ENCODE measurements at regions not wholly inside any gene's neighbourhood (a gene's known extent, or its start where the extent isn't known, plus 50 kb on each side); places are given as distances from the start of the nearest gene placed in this dataset.

GRCh38 chr15:47506329-47507100 is 210.8 kb upstream of the SEMA6D start:
- Histone ChIP-seq H3K79me1 (ENCODE audit: low read depth, low read length) (no peaks in the 10 kb centered on the region), H3K9me3 (ENCODE audit: insufficient read depth in 2 of 2, low read depth in 1 of 2, low read length in 1 of 2) (peaks cover 0 to 3% of the 10 kb centered on the region in 2 experiments; a peak in 1 of 4 replicates), H3K23ac (ENCODE audit: insufficient read length) (no peak overlapping the region), H2BK5ac (ENCODE audit: low read depth, low read length) (no peak overlapping the region), H4K20me1 (replicated peaks in 1 of 2; ENCODE audit: control insufficient read depth in 1 of 2, insufficient read depth in 2 of 2, low read length in 2 of 2) (no peaks in the 10 kb centered on the region), H2BK15ac (ENCODE audit: low read length) (no peak overlapping the region), H3K56ac (replicated peaks; ENCODE audit: insufficient read length, low read depth, low read length) (no peak overlapping the region), H3K14ac (ENCODE audit: insufficient read length) (no peak overlapping the region), H4K5ac (ENCODE audit: insufficient read length, low read depth, low read length) (no peak overlapping the region), H3K18ac (ENCODE audit: extremely low read depth, low read length) (no peak overlapping the region), H2AFZ (ENCODE audit: low read length) (no peak overlapping the region), H2BK120ac (replicated peaks; ENCODE audit: low read depth, low read length) (no peak overlapping the region), H3K4ac (replicated peaks; ENCODE audit: insufficient read length, low read depth, low read length) (no peak overlapping the region), H3K79me2 (ENCODE audit: control insufficient read depth in 1 of 2, insufficient read depth in 2 of 2, low read length in 2 of 2) (no peaks in the 10 kb centered on the region), H3K27me3 (replicated peaks in 1 of 4; ENCODE audit: control insufficient read depth in 3 of 4, extremely low read depth in 1 of 4, insufficient read depth in 3 of 4, low read length in 3 of 4) (no peaks in the 10 kb centered on the region), H3K23me2 (ENCODE audit: low read depth, low read length) (no peaks in the 10 kb centered on the region), H4K91ac (replicated peaks; ENCODE audit: insufficient read length, low read length) (no peak overlapping the region), H3K4me2 (ENCODE audit: insufficient read depth in 1 of 2, low read depth in 2 of 2, low read length in 2 of 2) (no peak overlapping the region), H3K36me3 (ENCODE audit: control insufficient read depth in 2 of 4, insufficient read depth in 4 of 4, low read length in 3 of 4) (no peaks in the 10 kb centered on the region), H2AK5ac (ENCODE audit: low read depth, low read length) (no peak overlapping the region), H4K8ac (ENCODE audit: extremely low read depth, insufficient read depth, low read length) (no peak overlapping the region), H3K4me3 (ENCODE audit: extremely low read depth in 1 of 4, insufficient read depth in 2 of 4, low read depth in 3 of 4, low read length in 4 of 4) (no peak overlapping the region), H2BK20ac (ENCODE audit: low read length) (no peak overlapping the region), H3K9ac (replicated peaks in 1 of 4; ENCODE audit: extremely low read depth in 1 of 4, low read depth in 3 of 4, low read length in 3 of 4) (no peak overlapping the region), H3K4me1 (replicated peaks in 1 of 4; ENCODE audit: control insufficient read depth in 3 of 4, insufficient read depth in 4 of 4, low read length in 3 of 4) (no peaks in the 10 kb centered on the region), H3K27ac (ENCODE audit: low read depth, low read length) (no peak overlapping the region), H2BK12ac (ENCODE audit: low read depth, low read length) (no peak overlapping the region)
- no peak for DNase-seq (ENCODE audit: low read depth in 1 of 2, low spot score in 2 of 2)
- TF ChIP-seq SUZ12 (IDR thresholded peaks at IDR 0.05; ENCODE audit: low read length) (no peak), SIRT6 (IDR thresholded peaks at IDR 0.05; ENCODE audit: low read length) (no peak), USF2 (IDR thresholded peaks at IDR 0.05; ENCODE audit: low read length) (no peak)
- FAIRE-seq, result no peak
- WGBS, 2 experiments (ENCODE audit: extremely low coverage in 1 of 2, insufficient coverage in 1 of 2, insufficient read length in 1 of 2, insufficient replicate concordance in 2 of 2, low coverage in 1 of 2, low lambda C conversion rate in 2 of 2, missing lambda C conversion rate in 1 of 2), result 96% methylated on average over 8 of the region's 8 CpGs; no CpG with 5 or more reads in 1 of the 2 experiments
- POLR2A ChIA-PET (ENCODE audit: partially characterized antibody), result no interaction called here
- CTCF ChIA-PET (ENCODE audit: partially characterized antibody), result interaction anchor here (1.0 to 1.3 kb wide), 2 partner anchors 35 to 205 kb away, joined by 3 to 4 read pairs; no protein-coding TSS in a partner anchor

Measured in H1 (cell line).